H1 (cell line): ENCODE measurements at regions not wholly inside any gene's neighbourhood (a gene's known extent, or its start where the extent isn't known, plus 50 kb on each side); places are given as distances from the start of the nearest gene placed in this dataset.

ENCODE experiments used
- CTCF ChIP-seq, 3 experiments: IDR thresholded peaks; 1 replicate in 2 of 3; 2 replicates in 1 of 3; pipeline versions ENCODE4 v1.5.1 to v1.6.1; 2011; ENCODE audit warnings: low read length in 3 of 3, mild to moderate bottlenecking in 3 of 3, inconsistent platforms in 2 of 3, low read depth in 1 of 3, moderate library complexity in 1 of 3; ENCODE audit not compliant: insufficient read depth in 1 of 3; ENCODE audit errors: control extremely low read depth in 1 of 3
- EGR1 ChIP-seq: IDR thresholded peaks from 2 replicates; pipeline ENCODE4 v1.6.1; 2011; ENCODE audit warnings: low read depth, low read length, borderline replicate concordance
- KDM4A ChIP-seq: IDR thresholded peaks from one replicate; pipeline ENCODE4 v1.7.1; 2012; ENCODE audit warnings: low read depth, mild to moderate bottlenecking, moderate library complexity, low read length, inconsistent platforms; ENCODE audit not compliant: severe bottlenecking
- POU5F1 ChIP-seq: IDR thresholded peaks from 2 replicates; pipeline ENCODE4 v1.6.1; 2011; ENCODE audit warnings: low read depth, mild to moderate bottlenecking, low read length, moderate library complexity
- RAD21 ChIP-seq, 2 experiments: IDR thresholded peaks in 1 of 2; conservative IDR thresholded peaks in 1 of 2; 2 replicates each; pipeline ENCODE4 v1.6.1; 2011; ENCODE audit warnings: low read depth in 2 of 2, low read length in 2 of 2, improper control_type of control experiment in 1 of 2, inconsistent platforms in 1 of 2, mild to moderate bottlenecking in 1 of 2, moderate library complexity in 1 of 2
- SP1 ChIP-seq: IDR thresholded peaks from 2 replicates; pipeline ENCODE4 v1.6.1; 2011; ENCODE audit warnings: low read depth, low read length
- TAF7 ChIP-seq: optimal IDR thresholded peaks from 2 replicates; pipeline ENCODE3; 2011; ENCODE audit warnings: low read depth, mild to moderate bottlenecking, inconsistent platforms, low read length, moderate library complexity, borderline replicate concordance

GRCh38 chr5:36739751-36740221 is 133.4 kb downstream of the SLC1A3 start (continued):
- TF ChIP-seq TAF7 (no peak), POU5F1 (no peak), RAD21 (IDR thresholded peaks at IDR 0.05 in 1 of 2, conservative IDR thresholded peaks at IDR 0.05 in 1 of 2; ENCODE audit: low read depth in 2 of 2, low read length in 2 of 2) (peak; percentile 83 to 88), EGR1 (no peak), KDM4A (no peak), SP1 (no peak), CTCF (IDR thresholded peaks at IDR 0.05; ENCODE audit: control extremely low read depth in 1 of 3, insufficient read depth in 1 of 3, low read depth in 1 of 3, low read length in 3 of 3) (peak; percentile 46 to 95 (median 91))
- TF ChIP-seq, all 59 proteins: peak for 7
